ENCODE measurements at regions not wholly inside any gene's neighbourhood (a gene's known extent, or its start where the extent isn't known, plus 50 kb on each side); places are given as distances from the start of the nearest gene placed in this dataset.
"Not testable (repeated sequence)": the region's sequence is repeated elsewhere in the genome, so short reads cannot be mapped to it uniquely, and the experiment has no call there.

- Histone ChIP-seq H3K36me3 (no peaks in the 10 kb centered on the region), H3K9me3 (no peaks in the 10 kb centered on the region), H3K9ac (no peak overlapping the region), H4K20me1 (no peaks in the 10 kb centered on the region), H3K4me3 (no peak overlapping the region), H3K27ac (no peak overlapping the region), H3K4me2 (no peak overlapping the region), H3K4me1 (no peaks in the 10 kb centered on the region), H3K27me3 (no peaks in the 10 kb centered on the region)
- TF ChIP-seq Cebpa-rat (IDR thresholded peaks at IDR 0.05): no peak
Measured at GRCh38 chr16:73945631-73946030, 351.0 kb upstream of the PSMD7 start.

- H3K9ac ChIP-seq, H3K36me3 ChIP-seq, H3K4me3 ChIP-seq, H3K9me3 ChIP-seq, H4K20me1 ChIP-seq, H3K27me3 ChIP-seq, H3K4me2 ChIP-seq, H3K27ac ChIP-seq, H3K4me1 ChIP-seq: not testable (repeated sequence)
Measured at GRCh38 chr16:73943184-73943583, 353.4 kb upstream of the PSMD7 start.

GRCh38 chr16:73940786-73941185, 355.8 kb upstream of the PSMD7 start:
- not testable (repeated sequence) for H4K20me1 ChIP-seq, H3K9ac ChIP-seq, H3K4me2 ChIP-seq

GRCh38 chr16:73923951-73924350, 372.7 kb upstream of the PSMD7 start:
- H3K36me3 ChIP-seq: no peaks in the 10 kb centered on the region

More at GRCh38 chr16:73940786-73941185, 355.8 kb upstream of the PSMD7 start:
- H3K4me1 ChIP-seq, H3K27me3 ChIP-seq, H3K36me3 ChIP-seq, H3K4me3 ChIP-seq, H3K9me3 ChIP-seq, H3K27ac ChIP-seq: not testable (repeated sequence)

GRCh38 chr16:73921295-73921694, 375.3 kb upstream of the PSMD7 start:
- Histone ChIP-seq H3K27ac (no peak overlapping the region), H4K20me1 (no peaks in the 10 kb centered on the region), H3K4me1 (no peaks in the 10 kb centered on the region), H3K4me2 (no peak overlapping the region), H3K4me3 (no peak overlapping the region), H3K36me3 (no peaks in the 10 kb centered on the region), H3K9me3 (peaks cover under 1% of the 10 kb centered on the region; the same call in 1 of the 2 replicates), H3K27me3 (no peaks in the 10 kb centered on the region), H3K9ac (no peak overlapping the region)
- no peak for TF ChIP-seq Cebpa-rat (IDR thresholded peaks at IDR 0.05)

More at GRCh38 chr16:73923951-73924350, 372.7 kb upstream of the PSMD7 start:
- H3K27ac ChIP-seq: no peak overlapping the region
- TF ChIP-seq Cebpa-rat (IDR thresholded peaks at IDR 0.05): no peak
- H3K4me2 ChIP-seq: no peak overlapping the region
- no peaks in the 10 kb centered on the region for H3K4me1 ChIP-seq
- H3K9ac ChIP-seq: no peak overlapping the region
- H3K4me3 ChIP-seq: no peak overlapping the region
- peaks cover 16% of the 10 kb centered on the region for H3K9me3 ChIP-seq
- no peaks in the 10 kb centered on the region for H4K20me1 ChIP-seq
- no peaks in the 10 kb centered on the region for H3K27me3 ChIP-seq

- H3K27ac ChIP-seq: no peak overlapping the region
- TF ChIP-seq Cebpa-rat (IDR thresholded peaks at IDR 0.05): no peak
- H3K4me1 ChIP-seq: no peaks in the 10 kb centered on the region
- H3K27me3 ChIP-seq: no peaks in the 10 kb centered on the region
- no peaks in the 10 kb centered on the region for H3K36me3 ChIP-seq
- H3K9me3 ChIP-seq: no peaks in the 10 kb centered on the region
- no peak overlapping the region for H3K9ac ChIP-seq
- H3K4me3 ChIP-seq: no peak overlapping the region
- H3K4me2 ChIP-seq: no peak overlapping the region
- no peaks in the 10 kb centered on the region for H4K20me1 ChIP-seq
Measured at GRCh38 chr16:73916829-73917594, 379.6 kb upstream of the PSMD7 start.

- H3K9ac ChIP-seq: no peak overlapping the region
- TF ChIP-seq Cebpa-rat (IDR thresholded peaks at IDR 0.05): no peak
- H3K27me3 ChIP-seq: no peaks in the 10 kb centered on the region
- H3K4me2 ChIP-seq: no peak overlapping the region
- H4K20me1 ChIP-seq: no peaks in the 10 kb centered on the region
- no peaks in the 10 kb centered on the region for H3K9me3 ChIP-seq
- H3K4me1 ChIP-seq: no peaks in the 10 kb centered on the region
- no peak overlapping the region for H3K4me3 ChIP-seq
- no peak overlapping the region for H3K27ac ChIP-seq
- H3K36me3 ChIP-seq: no peaks in the 10 kb centered on the region
Measured at GRCh38 chr16:73915935-73916334, 380.7 kb upstream of the PSMD7 start.

- Histone ChIP-seq H3K4me1 (no peaks in the 10 kb centered on the region), H4K20me1 (no peaks in the 10 kb centered on the region), H3K9ac (no peak overlapping the region), H3K27me3 (no peaks in the 10 kb centered on the region), H3K4me2 (no peak overlapping the region), H3K36me3 (no peaks in the 10 kb centered on the region), H3K4me3 (no peak overlapping the region), H3K27ac (no peak overlapping the region), H3K9me3 (no peaks in the 10 kb centered on the region)
- no peak for TF ChIP-seq Cebpa-rat (IDR thresholded peaks at IDR 0.05)
Measured at GRCh38 chr16:73915140-73915539, 381.5 kb upstream of the PSMD7 start.

GRCh38 chr16:73912850-73913249, 383.8 kb upstream of the PSMD7 start:
- Histone ChIP-seq H3K4me2 (no peak overlapping the region), H3K4me1 (no peaks in the 10 kb centered on the region), H3K9ac (no peak overlapping the region), H3K9me3 (no peaks in the 10 kb centered on the region), H3K27ac (no peak overlapping the region), H3K27me3 (no peaks in the 10 kb centered on the region), H3K4me3 (no peak overlapping the region), H3K36me3 (no peaks in the 10 kb centered on the region), H4K20me1 (no peaks in the 10 kb centered on the region)
- no peak for TF ChIP-seq Cebpa-rat (IDR thresholded peaks at IDR 0.05)

- Histone ChIP-seq H3K4me2 (no peak overlapping the region), H3K27ac (no peak overlapping the region), H3K4me3 (no peak overlapping the region), H3K36me3 (no peaks in the 10 kb centered on the region), H3K9ac (no peak overlapping the region), H3K4me1 (no peaks in the 10 kb centered on the region), H3K27me3 (no peaks in the 10 kb centered on the region), H3K9me3 (no peaks in the 10 kb centered on the region), H4K20me1 (no peaks in the 10 kb centered on the region)
- no peak for TF ChIP-seq Cebpa-rat (IDR thresholded peaks at IDR 0.05)
Measured at GRCh38 chr16:73912281-73912680, 384.3 kb upstream of the PSMD7 start.

All from BLaER1 (cell line).